K562 (cell line): ENCODE measurements at regions not wholly inside any gene's neighbourhood (a gene's known extent, or its start where the extent isn't known, plus 50 kb on each side); places are given as distances from the start of the nearest gene placed in this dataset.

Source experiments
- ATF3 ChIP-seq, 2 experiments: fragments of 450-650 bp in 1 of 2; sonication (generic) in 1 of 2; formaldehyde crosslinking in 1 of 2; IDR thresholded peaks in 1 of 2; conservative IDR thresholded peaks in 1 of 2; 2 replicates each; pipeline versions ENCODE4 v1.6.1 to v1.8.1; 2016 to 2023; ENCODE audit warnings: mild to moderate bottlenecking in 2 of 2, moderate library complexity in 2 of 2, inconsistent platforms in 1 of 2, missing genetic modification reagents in 1 of 2
- CREB5 ChIP-seq: fragments of 250-450 bp; sonication (Bioruptor Pico); IDR thresholded peaks from 2 replicates; pipeline ENCODE4 v1.5.0; 2020; ENCODE audit warnings: mild to moderate bottlenecking
- CUX1 ChIP-seq: fragments of 200-800 bp; sonication (Bioruptor generic); IDR thresholded peaks from 2 replicates; pipeline ENCODE4 v1.6.1; 2016; ENCODE audit warnings: missing genetic modification characterization, missing compliant biosample characterization
- E2F8 ChIP-seq: fragments of 450-650 bp; IDR thresholded peaks from 2 replicates; pipeline ENCODE4 v1.7.1; 2018; ENCODE audit warnings: mild to moderate bottlenecking, low read depth; ENCODE audit not compliant: partially characterized antibody
- HCFC1 ChIP-seq: IDR thresholded peaks from 2 replicates; pipeline ENCODE4 v1.6.1; 2012; ENCODE audit warnings: low read depth, low read length, improper control_type of control experiment
- MTA1 ChIP-seq: fragments of 450-650 bp; IDR thresholded peaks from 2 replicates; pipeline ENCODE4 v1.6.1; 2017; ENCODE audit warnings: borderline replicate concordance
- SIN3A ChIP-seq, 2 experiments: fragments of 150-350 bp in 1 of 2; IDR thresholded peaks; 2 replicates each; pipeline ENCODE4 v1.6.1; 2011 to 2016; ENCODE audit warnings: borderline replicate concordance in 2 of 2, low read depth in 2 of 2, low read length in 2 of 2, mild to moderate bottlenecking in 2 of 2, moderate library complexity in 2 of 2; ENCODE audit not compliant: control insufficient read depth in 1 of 2
- STAT5A ChIP-seq: IDR thresholded peaks from 2 replicates; pipeline ENCODE4 v1.6.1; 2012; ENCODE audit warnings: low read length, inconsistent platforms, borderline replicate concordance
- ZNF165 ChIP-seq: fragments of 250-450 bp; sonication (Bioruptor Pico); IDR thresholded peaks from 2 replicates; pipeline ENCODE4 v1.4.0; 2020; ENCODE audit warnings: borderline replicate concordance
- ZNF175 ChIP-seq: fragments of 200-800 bp; sonication (Bioruptor generic); IDR thresholded peaks from 2 replicates; pipeline ENCODE4 v1.6.1; 2016; ENCODE audit warnings: low read depth, mild to moderate bottlenecking, missing genetic modification characterization, missing compliant biosample characterization
- ZNF347 ChIP-seq: fragments of 450-650 bp; formaldehyde crosslinking; IDR thresholded peaks from 2 replicates; pipeline ENCODE4 v1.4.0; 2020; ENCODE audit warnings: low read depth, mild to moderate bottlenecking, moderate library complexity
- ZNF551 ChIP-seq: fragments of 250-450 bp; sonication (Bioruptor Pico); IDR thresholded peaks from 2 replicates; pipeline ENCODE4 v1.5.0; 2021; ENCODE audit warnings: mild to moderate bottlenecking, moderate library complexity
- ZNF583 ChIP-seq: fragments of 250-450 bp; sonication (Bioruptor Pico); IDR thresholded peaks from 2 replicates; pipeline ENCODE4 v1.4.0; 2020
- ZNF740 ChIP-seq, 3 experiments: fragments of 200-800 bp in 1 of 3; sonication (Bioruptor generic) in 1 of 3; sonication (generic) in 1 of 3; formaldehyde crosslinking in 1 of 3; IDR thresholded peaks; 2 replicates each; pipeline versions ENCODE4 v1.6.1 to v1.8.0; 2016 to 2022; ENCODE audit warnings: mild to moderate bottlenecking in 2 of 3, missing compliant biosample characterization in 2 of 3, missing genetic modification characterization in 2 of 3, missing genetic modification reagents in 1 of 3

- TF ChIP-seq E2F8 (no peak), HCFC1 (no peak), ZNF175 (CRISPR knock-in tag) (no peak), ZNF347 (CRISPR knock-in tag) (no peak), ATF3 (IDR thresholded peaks at IDR 0.05) (no peak), ATF3 (CRISPR knock-in tag; conservative IDR thresholded peaks at IDR 0.05) (no peak), CREB5 (no peak), ZNF551 (CRISPR knock-in tag) (no peak), SIN3A (IDR thresholded peaks at IDR 0.05; ENCODE audit: borderline replicate concordance in 2 of 2, control insufficient read depth in 1 of 2, low read depth in 2 of 2, low read length in 2 of 2) (no peak), MTA1 (no peak), STAT5A (no peak), ZNF740 (CRISPR knock-in tag; IDR thresholded peaks at IDR 0.05) (no peak), ZNF740 (tag; IDR thresholded peaks at IDR 0.05) (no peak), ZNF165 (CRISPR knock-in tag) (no peak), CUX1 (CRISPR knock-in tag) (no peak), ZNF583 (CRISPR knock-in tag) (no peak)
Observed at GRCh38 chr4:184534511-184535391, 60.4 kb upstream of the IRF2 start (continued).
